SK-N-SH (cell line): ENCODE measurements at regions not wholly inside any gene's neighbourhood (a gene's known extent, or its start where the extent isn't known, plus 50 kb on each side); places are given as distances from the start of the nearest gene placed in this dataset.

ENCODE experiments used
- CTCF ChIA-PET: fragments of 300-600, 350-600 bp; formaldehyde crosslinking; extraction: SDS; loops from one replicate; lab custom pipeline; 2021; lab: Yijun Ruan, JAX
- POLR2A ChIA-PET: fragments of 350-600 bp; sonication (Branson Sonifier 250); formaldehyde crosslinking; extraction: SDS; loops from one replicate; lab custom pipeline; 2020; ENCODE audit warnings: antibody characterized with exemption, inconsistent platforms; lab: Yijun Ruan, JAX
- DNase-seq: peaks from one replicate; pipeline ENCODE4 v3.0.0; 2012
- H2AFZ ChIP-seq: fragments of 200-600 bp; sonication (generic); 2 replicates; pipeline ENCODE4 v1.8.1; 2016; ENCODE audit warnings: antibody characterized with exemption, mild to moderate bottlenecking, low read depth
- H3F3A ChIP-seq: fragments of 200-600 bp; sonication (generic); replicated peaks from 2 replicates; pipeline ENCODE3; 2016; ENCODE audit warnings: antibody characterized with exemption, mild to moderate bottlenecking; ENCODE audit not compliant: insufficient read depth
- H3K27ac ChIP-seq, 2 experiments: fragments of 200-500 bp in 1 of 2; fragments of 200-600 bp in 1 of 2; sonication (Bioruptor generic) in 1 of 2; sonication (generic), shearing (Covaris generic) in 1 of 2; 2 replicates each; pipeline versions ENCODE4 v1.5.1 to v1.6.1; 2014 to 2016; ENCODE audit warnings: low read depth in 2 of 2, inconsistent platforms in 1 of 2, low read length in 1 of 2, mild to moderate bottlenecking in 1 of 2, mixed read lengths in 1 of 2
- H3K27me3 ChIP-seq: fragments of 200-600 bp; sonication (generic), shearing (Covaris generic); 2 replicates; pipeline ENCODE4 v1.6.1; 2016; ENCODE audit warnings: mixed run types; ENCODE audit not compliant: insufficient read depth
- H3K36me3 ChIP-seq, 2 experiments: fragments of 200-500 bp in 1 of 2; fragments of 200-600 bp in 1 of 2; sonication (Bioruptor generic) in 1 of 2; sonication (generic) in 1 of 2; replicated peaks in 1 of 2; 2 replicates each; pipeline versions ENCODE3 to v1.5.1; 2014 to 2016; ENCODE audit warnings: low read length in 1 of 2, mild to moderate bottlenecking in 1 of 2; ENCODE audit not compliant: insufficient read depth in 2 of 2, control insufficient read depth in 1 of 2
- H3K4me1 ChIP-seq, 2 experiments: fragments of 200-500 bp in 1 of 2; fragments of 200-600 bp in 1 of 2; sonication (Bioruptor generic) in 1 of 2; sonication (generic), shearing (Covaris generic) in 1 of 2; 2 replicates each; pipeline versions ENCODE4 v1.5.1 to v1.6.1; 2014 to 2016; ENCODE audit warnings: low read depth in 1 of 2, low read length in 1 of 2, mixed run types in 1 of 2; ENCODE audit not compliant: insufficient read depth in 2 of 2, control insufficient read depth in 1 of 2
- H3K4me2 ChIP-seq: fragments of 200-600 bp; sonication (generic), shearing (Covaris generic); 2 replicates; pipeline ENCODE4 v1.6.1; 2017; ENCODE audit warnings: mixed run types
- H3K4me3 ChIP-seq, 2 experiments: fragments of 200-500 bp in 1 of 2; fragments of 200-600 bp in 1 of 2; sonication (Bioruptor generic) in 1 of 2; sonication (generic), shearing (Covaris generic) in 1 of 2; 2 replicates each; pipeline versions ENCODE4 v1.5.1 to v1.8.1; 2014 to 2016; ENCODE audit warnings: low read depth in 2 of 2, inconsistent platforms in 1 of 2, low read length in 1 of 2, mild to moderate bottlenecking in 1 of 2, mixed read lengths in 1 of 2, moderate library complexity in 1 of 2
- H3K79me2 ChIP-seq: fragments of 200-600 bp; sonication (generic); 2 replicates; pipeline ENCODE4 v1.8.1; 2017; ENCODE audit warnings: mild to moderate bottlenecking; ENCODE audit not compliant: insufficient read depth
- H3K9ac ChIP-seq: fragments of 200-600 bp; sonication (generic); 2 replicates; pipeline ENCODE4 v1.6.1; 2017; ENCODE audit warnings: mixed run types
- H3K9me2 ChIP-seq: fragments of 200-600 bp; sonication (generic); 2 replicates; pipeline ENCODE4 v1.6.1; 2017; ENCODE audit warnings: mixed run types
- H3K9me3 ChIP-seq: fragments of 200-600 bp; sonication (generic); 2 replicates; pipeline ENCODE4 v1.6.1; 2017; ENCODE audit warnings: mixed run types, mild to moderate bottlenecking, moderate library complexity
- H4K20me1 ChIP-seq: fragments of 200-600 bp; sonication (generic); 2 replicates; pipeline ENCODE4 v1.6.1; 2017; ENCODE audit warnings: mild to moderate bottlenecking, mixed run types; ENCODE audit not compliant: insufficient read depth
- ELF1 ChIP-seq: IDR thresholded peaks from 2 replicates; pipeline ENCODE4 v1.4.0; 2012
- EP300 ChIP-seq, 2 experiments: IDR thresholded peaks; 2 replicates each; pipeline versions ENCODE4 v1.4.0 to v1.6.1; 2012; ENCODE audit warnings: borderline replicate concordance in 1 of 2, low read depth in 1 of 2, low read length in 1 of 2
- EZH2phosphoT487 ChIP-seq: fragments of 200-600 bp; sonication (generic); IDR thresholded peaks from 2 replicates; pipeline ENCODE4 v1.6.1; 2017; ENCODE audit warnings: low read depth, mixed run types, mild to moderate bottlenecking, antibody characterized with exemption, moderate library complexity, borderline replicate concordance
- POLR2AphosphoS5 ChIP-seq: IDR thresholded peaks from 2 replicates; pipeline ENCODE4 v1.6.1; 2012; ENCODE audit warnings: low read depth, low read length
- RCOR1 ChIP-seq: fragments of 150-350 bp; IDR thresholded peaks from 2 replicates; pipeline ENCODE4 v1.6.1; 2017; ENCODE audit warnings: antibody characterized with exemption, low read length
- REST ChIP-seq: IDR thresholded peaks from 2 replicates; pipeline ENCODE4 v1.6.1; 2012; ENCODE audit warnings: mild to moderate bottlenecking, low read depth, low read length, moderate library complexity
- SIN3A ChIP-seq: IDR thresholded peaks from 2 replicates; pipeline ENCODE4 v1.6.1; 2012; ENCODE audit warnings: low read depth, mild to moderate bottlenecking, low read length, moderate library complexity, borderline replicate concordance
- SMC3 ChIP-seq: IDR thresholded peaks from 2 replicates; pipeline ENCODE4 v1.6.1; 2012; ENCODE audit warnings: low read depth, low read length, improper control_type of control experiment
- ZBTB33 ChIP-seq: IDR thresholded peaks from 2 replicates; pipeline ENCODE4 v1.4.0; 2012; ENCODE audit warnings: low read depth, borderline replicate concordance
- WGBS: methylation state at CpG from one replicate; pipeline ENCODE4 v1.1.6; 2017; ENCODE audit warnings: low lambda C conversion rate; 5-methylcytosine and 5-hydroxymethylcytosine counted together
- TF ChIP-seq, protein P1 (sequence below): fragments of 150-350 bp; IDR thresholded peaks from 2 replicates; pipeline ENCODE4 v1.6.1; 2017; ENCODE audit warnings: antibody characterized with exemption, low read length, low read depth, borderline replicate concordance

- Histone ChIP-seq H3K27me3 (no peaks in the 10 kb centered on the region), H2AFZ (no peak overlapping the region), H3K4me2 (no peak overlapping the region), H3K9me2 (no peaks in the 10 kb centered on the region), H3K27ac (no peak overlapping the region), H3K4me3 (no peak overlapping the region), H3K9ac (no peak overlapping the region), H3K36me3 (no peaks in the 10 kb centered on the region), H3K4me1 (peaks cover 0 to 9% of the 10 kb centered on the region in 2 experiments; a peak in 1 of 4 replicates), H4K20me1 (no peaks in the 10 kb centered on the region), H3K9me3 (no peaks in the 10 kb centered on the region), H3K79me2 (no peaks in the 10 kb centered on the region), H3F3A (no peaks in the 10 kb centered on the region)
- ChIA-PET CTCF (no interaction called here), POLR2A (no interaction called here)
- TF ChIP-seq ELF1 (no peak), POLR2AphosphoS5 (no peak), EZH2phosphoT487 (no peak), RCOR1 (no peak)
- TF ChIP-seq, protein P1, sequence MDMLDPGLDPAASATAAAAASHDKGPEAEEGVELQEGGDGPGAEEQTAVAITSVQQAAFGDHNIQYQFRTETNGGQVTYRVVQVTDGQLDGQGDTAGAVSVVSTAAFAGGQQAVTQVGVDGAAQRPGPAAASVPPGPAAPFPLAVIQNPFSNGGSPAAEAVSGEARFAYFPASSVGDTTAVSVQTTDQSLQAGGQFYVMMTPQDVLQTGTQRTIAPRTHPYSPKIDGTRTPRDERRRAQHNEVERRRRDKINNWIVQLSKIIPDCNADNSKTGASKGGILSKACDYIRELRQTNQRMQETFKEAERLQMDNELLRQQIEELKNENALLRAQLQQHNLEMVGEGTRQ = no peak
- 58% methylated on average over 5 of the region's 7 CpGs for WGBS
- no peak for DNase-seq
These were observed 106.8 kb upstream of the RFLNA start for GRCh38 chr12:124188084-124188483.

DNA sequence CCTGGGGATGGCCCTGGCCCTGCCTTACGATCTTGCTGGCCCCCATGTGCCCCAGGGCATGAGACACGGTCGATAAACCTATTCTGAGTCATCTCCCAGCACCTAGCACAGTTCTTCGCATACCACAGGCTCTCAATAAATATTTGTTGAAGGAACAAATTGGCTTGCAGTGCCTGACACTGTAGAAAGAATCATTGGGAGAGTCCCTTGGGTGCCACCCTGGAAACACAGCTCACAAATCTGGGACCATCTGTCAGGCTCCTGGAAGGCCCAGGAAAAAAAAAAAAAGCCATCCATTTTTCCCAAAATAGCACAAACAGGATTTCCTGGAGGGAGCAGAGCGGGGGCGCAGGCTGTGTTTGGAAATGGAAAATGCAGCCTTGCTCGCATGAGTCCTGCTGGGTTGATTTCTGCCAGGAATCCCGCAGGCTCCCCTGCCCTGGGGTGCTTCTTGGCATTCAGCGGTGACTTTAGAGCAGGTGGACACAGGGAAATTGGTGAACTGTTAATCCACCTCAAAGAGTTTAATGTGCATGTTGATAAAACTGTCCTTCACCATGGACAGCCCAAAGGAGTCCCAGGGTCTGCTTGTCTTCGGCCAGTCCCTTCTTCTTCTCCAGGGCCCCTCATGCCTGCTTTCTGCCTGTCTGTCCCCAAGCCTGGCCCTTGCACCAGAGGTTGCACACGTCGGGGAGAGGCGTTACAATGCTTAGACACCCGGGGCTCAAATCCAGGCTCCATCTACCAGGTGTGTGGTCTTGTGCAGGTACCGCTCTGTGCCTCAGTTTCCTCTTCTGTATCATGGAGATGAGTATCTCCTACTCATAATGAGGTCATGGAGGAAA lies 106.1 kb upstream of the RFLNA start:
- no peak overlapping the region for H3K4me2 ChIP-seq
- 60% methylated on average over 14 of the region's 15 CpGs for WGBS
- TF ChIP-seq SIN3A (no peak), REST (no peak), EP300 (IDR thresholded peaks at IDR 0.05; ENCODE audit: borderline replicate concordance in 1 of 2, low read depth in 1 of 2, low read length in 1 of 2) (no peak), ZBTB33 (no peak), SMC3 (no peak)
- H3K4me1 ChIP-seq = peaks cover 0 to 8% of the 10 kb centered on the region in 2 experiments; a peak in 1 of 4 replicates
- ChIA-PET CTCF (no interaction called here), POLR2A (no interaction called here)
- no peaks in the 10 kb centered on the region for H3F3A ChIP-seq
- H4K20me1 ChIP-seq = no peaks in the 10 kb centered on the region
- DNase-seq = no peak
- H3K9ac ChIP-seq = no peak overlapping the region
- no peaks in the 10 kb centered on the region for H3K9me2 ChIP-seq
- H3K27me3 ChIP-seq = no peaks in the 10 kb centered on the region
- no peak overlapping the region for H3K4me3 ChIP-seq
- H3K27ac ChIP-seq = no peak overlapping the region
- H3K9me3 ChIP-seq = no peaks in the 10 kb centered on the region
- H3K79me2 ChIP-seq = no peaks in the 10 kb centered on the region
- H3K36me3 ChIP-seq = no peaks in the 10 kb centered on the region
- H2AFZ ChIP-seq = no peak overlapping the region
